Pulmonary artery endothelial cell (primary cell): ENCODE measurements at regions not wholly inside any gene's neighbourhood (a gene's known extent, or its start where the extent isn't known, plus 50 kb on each side); places are given as distances from the start of the nearest gene placed in this dataset.

Experiments
- DNase-seq: peaks from one replicate; pipeline ENCODE4 v3.0.0-alpha.2; 2011; ENCODE audit warnings: low read depth, low spot score

DNA sequence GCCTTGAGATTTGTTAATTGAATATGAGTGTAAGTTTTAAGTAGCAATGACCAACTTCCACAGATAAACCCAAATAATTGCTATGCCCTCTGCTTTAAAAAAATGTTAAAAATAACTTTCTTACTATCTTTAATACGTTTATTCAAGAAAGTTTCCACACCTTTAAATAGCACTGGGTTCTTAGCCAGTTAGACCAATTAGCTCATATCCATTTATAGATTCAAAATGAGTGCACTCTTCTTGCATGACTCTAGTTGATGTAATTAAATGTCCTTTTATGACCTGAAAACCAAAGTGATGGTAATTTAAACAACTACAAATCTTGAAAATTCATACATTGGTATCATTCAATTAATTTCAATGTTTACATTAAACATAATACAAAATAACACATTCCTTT, 50.8 kb upstream of the CACNA2D1 start:
- DNase-seq, result no peak
